22Rv1 (cell line): ENCODE measurements at regions not wholly inside any gene's neighbourhood (a gene's known extent, or its start where the extent isn't known, plus 50 kb on each side); places are given as distances from the start of the nearest gene placed in this dataset.

Source experiments
- H3K27ac ChIP-seq: fragments of 450-650 bp; 2 replicates; pipeline ENCODE4 v1.5.1; 2017
- CTCF ChIP-seq: fragments of 450-650 bp; IDR thresholded peaks from 2 replicates; pipeline ENCODE4 v1.5.1; 2017; ENCODE audit warnings: mild to moderate bottlenecking
- ZFX ChIP-seq: fragments of 450-650 bp; IDR thresholded peaks from 2 replicates; pipeline ENCODE4 v1.6.1; 2017; ENCODE audit warnings: antibody characterized with exemption, borderline replicate concordance

DNA sequence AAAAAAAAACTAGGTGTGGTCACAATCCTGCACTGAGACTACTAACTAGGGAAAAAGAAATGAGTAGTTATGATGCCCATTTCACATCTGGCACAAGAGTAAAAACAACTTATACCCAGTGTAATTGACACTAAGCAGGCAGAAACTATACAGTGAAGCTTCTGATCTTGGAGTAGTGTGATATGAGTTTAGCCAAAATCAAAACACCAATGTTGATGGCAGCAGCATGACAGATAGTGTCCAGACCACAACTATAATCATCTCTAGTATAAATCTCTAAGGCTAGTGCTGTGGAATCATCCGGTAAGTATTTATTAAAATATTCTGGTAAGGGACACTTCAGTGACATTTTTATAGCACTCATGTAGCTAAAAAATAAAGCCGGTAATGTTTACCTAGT lies 108.5 kb upstream of the EPHA6 start:
- no peak overlapping the region for H3K27ac ChIP-seq
- no peak for TF ChIP-seq CTCF
- TF ChIP-seq ZFX, result no peak

GRCh38 chr3:96706509-96706908 lies 107.9 kb upstream of the EPHA6 start:
- H3K27ac ChIP-seq, result no peak overlapping the region
- no peak for TF ChIP-seq CTCF
- no peak for TF ChIP-seq ZFX

- TF ChIP-seq ZFX (no peak), CTCF (no peak)
- peak overlapping the region; percentile 32; the same call in 1 of the 2 replicates for H3K27ac ChIP-seq
These were observed 102.6 kb upstream of the EPHA6 start for GRCh38 chr3:96711816-96712215.

- TF ChIP-seq ZFX (no peak), CTCF (no peak)
- peak overlapping the region; percentile 32 for H3K27ac ChIP-seq
These were observed 101.6 kb upstream of the EPHA6 start for GRCh38 chr3:96712792-96713191.

DNA sequence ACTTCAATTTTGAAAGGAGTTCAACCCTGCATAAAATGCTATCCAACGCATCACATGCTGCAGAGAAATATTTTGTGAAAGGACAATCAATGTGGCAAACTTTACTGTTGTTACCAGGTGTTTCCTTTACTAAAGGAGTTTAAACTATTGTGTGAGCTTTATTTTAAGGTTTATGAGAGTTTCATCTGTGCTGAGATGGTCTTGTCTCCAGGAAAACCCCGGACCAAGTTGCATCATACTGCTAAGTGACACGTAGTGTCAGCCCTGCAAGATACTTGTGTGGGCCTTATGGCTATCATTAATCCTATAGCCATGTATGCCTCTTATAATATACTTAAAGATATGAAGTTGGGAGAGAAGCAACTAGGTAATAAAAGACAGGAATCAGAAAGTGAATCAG lies 94.5 kb upstream of the EPHA6 start:
- H3K27ac ChIP-seq, result no peak overlapping the region
- TF ChIP-seq CTCF, result no peak
- no peak for TF ChIP-seq ZFX

DNA sequence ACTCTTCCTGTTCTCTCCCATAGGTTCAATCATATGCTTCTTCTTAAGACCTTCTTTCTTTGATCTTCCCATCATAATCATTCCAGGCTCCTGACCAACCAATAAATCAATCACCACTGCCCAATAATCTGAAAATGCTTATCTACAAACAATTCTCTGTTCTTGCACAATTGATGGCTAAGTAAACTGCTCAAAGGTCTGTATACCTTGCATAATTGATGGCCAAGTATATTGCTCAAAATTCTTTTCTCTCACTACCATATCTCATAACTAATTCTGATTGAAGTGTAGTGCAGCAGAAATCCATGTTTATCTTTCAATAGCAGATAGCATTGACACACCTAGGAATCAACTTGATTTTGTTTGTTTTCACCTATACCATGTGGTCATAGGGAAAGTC lies 83.4 kb upstream of the EPHA6 start:
- H3K27ac ChIP-seq, result no peak overlapping the region
- TF ChIP-seq CTCF (no peak), ZFX (no peak)

- TF ChIP-seq ZFX, result no peak
- TF ChIP-seq CTCF, result no peak
- H3K27ac ChIP-seq, result no peak overlapping the region
These were observed 80.0 kb upstream of the EPHA6 start for GRCh38 chr3:96734273-96735009.
